ENCODE measurements at regions not wholly inside any gene's neighbourhood (a gene's known extent, or its start where the extent isn't known, plus 50 kb on each side); places are given as distances from the start of the nearest gene placed in this dataset.

GRCh38 chr13:64078025-64078424 lies 2662.4 kb upstream of the PCDH20 start:
- CTCF ChIA-PET = no interaction called here
- ATAC-seq (ENCODE audit: low read depth) (no peak), DNase-seq (no peak)
- H2AFZ ChIP-seq (replicated peaks; ENCODE audit: low read length, poor library complexity) = peak overlapping the region; percentile 41
- no peaks in the 10 kb centered on the region for H3K9me3 ChIP-seq (ENCODE audit: control insufficient read depth, insufficient read depth, low read length)
- no peak overlapping the region for H3K56ac ChIP-seq (ENCODE audit: extremely low read depth, insufficient read depth, low read length)
- no peak overlapping the region for H4K91ac ChIP-seq (ENCODE audit: insufficient read depth, low read depth, low read length)
- in situ Hi-C loops (cut with MboI; ENCODE audit: low sequenced_read_pairs) (no loop called here), dilution Hi-C loops (cut with HindIII; ENCODE audit: low sequenced_read_pairs, unreplicated experiment) (no loop called here), intact Hi-C loops (cut with micrococcal nuclease) (no loop called here)
- no peaks in the 10 kb centered on the region for H3K27me3 ChIP-seq (ENCODE audit: control insufficient read depth, insufficient read depth, low read length)
- H3K4me1 ChIP-seq (ENCODE audit: control insufficient read depth, insufficient read depth, low read length) = no peaks in the 10 kb centered on the region
- TF ChIP-seq NFE2L2 (IDR thresholded peaks at IDR 0.05; ENCODE audit: low read depth, low read length) (no peak), FOS (IDR thresholded peaks at IDR 0.05; ENCODE audit: low read depth, low read length) (no peak), CTCF (conservative IDR thresholded peaks at IDR 0.05; ENCODE audit: low read depth, low read length) (no peak), MAZ (IDR thresholded peaks at IDR 0.05; ENCODE audit: borderline replicate concordance, low read depth, low read length) (no peak), RAD21 (IDR thresholded peaks at IDR 0.05; ENCODE audit: low read length) (no peak), SMC3 (IDR thresholded peaks at IDR 0.05; ENCODE audit: low read depth, low read length) (no peak), RCOR1 (IDR thresholded peaks at IDR 0.05; ENCODE audit: insufficient replicate concordance, low read length) (no peak), RFX5 (IDR thresholded peaks at IDR 0.05; ENCODE audit: low read depth, low read length) (no peak), CEBPB (IDR thresholded peaks at IDR 0.05; ENCODE audit: low read depth, low read length) (no peak), ELK1 (IDR thresholded peaks at IDR 0.05; ENCODE audit: borderline replicate concordance, low read depth, low read length) (no peak), BHLHE40 (IDR thresholded peaks at IDR 0.05; ENCODE audit: low read depth, low read length) (no peak)
- no peak overlapping the region for H3K4me3 ChIP-seq (ENCODE audit: insufficient read depth, low read depth, low read length)
- H2AK5ac ChIP-seq (ENCODE audit: low read depth, low read length) = no peak overlapping the region
- H2BK5ac ChIP-seq (ENCODE audit: low read depth, low read length, poor library complexity, severe bottlenecking) = no peak overlapping the region
- no peak overlapping the region for H2BK120ac ChIP-seq (ENCODE audit: low read depth, low read length)
- H3K4ac ChIP-seq (ENCODE audit: low read depth, low read length) = no peak overlapping the region
- WGBS, 2 experiments (ENCODE audit: extremely low coverage in 2 of 2, insufficient read length in 1 of 2) = no CpG with 5 or more reads among the region's 6 CpGs
- no peak overlapping the region for H3K9ac ChIP-seq (ENCODE audit: low read depth, low read length)
- no peak overlapping the region for H3K18ac ChIP-seq (ENCODE audit: low read depth, low read length)
- no peak overlapping the region for H3K27ac ChIP-seq (ENCODE audit: insufficient read depth, low read length)
- POLR2A ChIA-PET (ENCODE audit: unreplicated experiment) = no interaction called here
- H3K4me2 ChIP-seq (ENCODE audit: low read depth, low read length) = no peak overlapping the region
- H4K5ac ChIP-seq (ENCODE audit: low read depth, low read length) = no peak overlapping the region
- no peak overlapping the region for H4K8ac ChIP-seq (ENCODE audit: low read depth in 2 of 2, low read length in 2 of 2)
- H3K36me3 ChIP-seq (ENCODE audit: control insufficient read depth, insufficient read depth, low read length) = no peaks in the 10 kb centered on the region
- no peaks in the 10 kb centered on the region for H4K20me1 ChIP-seq (ENCODE audit: insufficient read depth, low read length)
- no peak overlapping the region for H2BK15ac ChIP-seq (ENCODE audit: low read depth, low read length)
- H3K79me1 ChIP-seq (ENCODE audit: low read depth in 1 of 2, low read length in 2 of 2) = no peaks in the 10 kb centered on the region
- H3K23ac ChIP-seq (ENCODE audit: low read depth, low read length) = no peak overlapping the region
- BruUV-seq (replicated peaks) = no TSS peak
- H2BK20ac ChIP-seq (ENCODE audit: low read depth, low read length) = no peak overlapping the region
- H2AK9ac ChIP-seq (replicated peaks; ENCODE audit: low read depth, low read length, poor library complexity) = no peak overlapping the region
- H3K9me1 ChIP-seq (ENCODE audit: insufficient read depth, low read length) = no peaks in the 10 kb centered on the region
- H3K14ac ChIP-seq (replicated peaks; ENCODE audit: low read depth, low read length) = no peak overlapping the region
